ENCODE measurements at regions not wholly inside any gene's neighbourhood (a gene's known extent, or its start where the extent isn't known, plus 50 kb on each side); places are given as distances from the start of the nearest gene placed in this dataset.
A peak's percentile ranks its signal among the peaks of the same experiment; 100 is the strongest.

- Histone ChIP-seq H3K4me3 (ENCODE audit: low read depth in 2 of 2, low read length in 1 of 2) (no peak overlapping the region), H3K36me3 (replicated peaks in 1 of 2; ENCODE audit: control insufficient read depth in 1 of 2, insufficient read depth in 2 of 2, low read length in 1 of 2) (no peaks in the 10 kb centered on the region), H3K27me3 (ENCODE audit: insufficient read depth) (peaks cover 67% of the 10 kb centered on the region; the same call in 1 of the 2 replicates), H3K9ac (no peak overlapping the region), H3K9me3 (no peaks in the 10 kb centered on the region), H3K4me2 (no peak overlapping the region), H3K9me2 (no peaks in the 10 kb centered on the region), H2AFZ (ENCODE audit: low read depth) (no peak overlapping the region), H4K20me1 (ENCODE audit: insufficient read depth) (no peaks in the 10 kb centered on the region), H3F3A (replicated peaks; ENCODE audit: insufficient read depth) (no peaks in the 10 kb centered on the region), H3K27ac (ENCODE audit: low read depth in 2 of 2, low read length in 1 of 2) (no peak overlapping the region), H3K4me1 (ENCODE audit: control insufficient read depth in 1 of 2, insufficient read depth in 2 of 2, low read depth in 1 of 2, low read length in 1 of 2) (no peaks in the 10 kb centered on the region), H3K79me2 (ENCODE audit: insufficient read depth) (no peaks in the 10 kb centered on the region)
- CTCF ChIA-PET, result interaction anchor here (0.6 to 6.4 kb wide), 28 partner anchors 9 to 738 kb away, joined by 3 to 88 read pairs (median 4); no protein-coding TSS in a partner anchor
- peak; percentile 27 for DNase-seq
- WGBS (ENCODE audit: low lambda C conversion rate), result 3% methylated on average over 4 of the region's 4 CpGs
- peak; percentile 61 for TF ChIP-seq RAD21 (IDR thresholded peaks at IDR 0.05; ENCODE audit: low read length)
- TF ChIP-seq MEF2A (IDR thresholded peaks at IDR 0.05; ENCODE audit: borderline replicate concordance, low read depth), result no peak
- TF ChIP-seq REST (IDR thresholded peaks at IDR 0.05; ENCODE audit: low read depth, low read length), result no peak
- TF ChIP-seq GABPA (IDR thresholded peaks at IDR 0.05; ENCODE audit: low read depth), result no peak
- TF ChIP-seq SMC3 (IDR thresholded peaks at IDR 0.05; ENCODE audit: low read depth, low read length), result peak; percentile 70
- TF ChIP-seq CTCF (IDR thresholded peaks at IDR 0.05), result peak; percentile 77
- TF ChIP-seq FOSL2 (IDR thresholded peaks at IDR 0.05; ENCODE audit: borderline replicate concordance, low read depth), result no peak
- POLR2A ChIA-PET, result no interaction called here
Observed at GRCh38 chr12:4037747-4038312, 164.6 kb upstream of the PARP11 start.

DNA sequence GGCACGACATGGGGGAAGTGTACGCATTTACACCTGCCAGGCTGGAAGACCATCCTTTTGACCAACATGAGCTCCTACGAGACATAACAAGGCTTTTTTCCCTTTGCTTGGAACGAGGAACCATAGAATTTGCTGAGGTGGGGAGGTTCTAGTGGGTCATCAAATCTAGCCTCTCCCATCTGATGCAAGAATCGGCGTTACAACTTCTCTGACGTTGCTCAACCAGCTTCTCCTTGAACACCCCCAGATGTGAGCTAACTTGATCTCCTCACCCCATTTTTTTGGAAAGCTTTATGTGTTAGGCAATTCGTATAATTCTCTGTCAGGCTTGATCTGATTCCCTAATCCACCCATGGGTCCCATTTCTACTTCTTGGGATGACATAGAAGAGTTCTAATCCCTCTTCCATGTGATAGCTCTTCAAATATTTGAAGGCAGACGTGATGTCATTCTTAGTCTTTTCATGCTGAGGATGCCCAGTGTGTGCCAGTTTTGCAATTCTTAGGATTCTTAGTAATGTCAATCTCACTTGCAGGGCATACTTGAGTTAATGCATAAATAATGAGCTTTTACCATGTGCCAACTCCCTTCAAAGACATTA is 163.6 kb upstream of the PARP11 start:
- no peak overlapping the region for H3K27ac ChIP-seq (ENCODE audit: low read depth in 2 of 2, low read length in 1 of 2)
- H4K20me1 ChIP-seq (ENCODE audit: insufficient read depth), result no peaks in the 10 kb centered on the region
- no peaks in the 10 kb centered on the region for H3K36me3 ChIP-seq (replicated peaks in 1 of 2; ENCODE audit: control insufficient read depth in 1 of 2, insufficient read depth in 2 of 2, low read length in 1 of 2)
- no peak overlapping the region for H2AFZ ChIP-seq (ENCODE audit: low read depth)
- no peak overlapping the region for H3K9ac ChIP-seq
- H3K9me3 ChIP-seq, result no peaks in the 10 kb centered on the region
- WGBS (ENCODE audit: low lambda C conversion rate), result 9% methylated on average over 9 of the region's 9 CpGs
- no peak overlapping the region for H3K4me3 ChIP-seq (ENCODE audit: low read depth in 2 of 2, low read length in 1 of 2)
- H3K27me3 ChIP-seq (ENCODE audit: insufficient read depth), result peaks cover 70% of the 10 kb centered on the region; the same call in 1 of the 2 replicates
- no peaks in the 10 kb centered on the region for H3K9me2 ChIP-seq
- no peak overlapping the region for H3K4me2 ChIP-seq
- no peaks in the 10 kb centered on the region for H3K4me1 ChIP-seq (ENCODE audit: control insufficient read depth in 1 of 2, insufficient read depth in 2 of 2, low read depth in 1 of 2, low read length in 1 of 2)
- H3F3A ChIP-seq (replicated peaks; ENCODE audit: insufficient read depth), result no peaks in the 10 kb centered on the region
- POLR2A ChIA-PET, result no interaction called here
- CTCF ChIA-PET, result interaction anchor here (0.8 to 6.4 kb wide), 7 partner anchors 13 to 737 kb away, joined by 3 to 88 read pairs (median 6); no protein-coding TSS in a partner anchor
- H3K79me2 ChIP-seq (ENCODE audit: insufficient read depth), result no peaks in the 10 kb centered on the region
- TF ChIP-seq NRF1 (IDR thresholded peaks at IDR 0.05; ENCODE audit: low read depth, low read length), result no peak
- no peak for DNase-seq
